Small intestine (tissue), 7 donors: ENCODE measurements at regions not wholly inside any gene's neighbourhood (a gene's known extent, or its start where the extent isn't known, plus 50 kb on each side); places are given as distances from the start of the nearest gene placed in this dataset.

Source experiments
- DNase-seq, 2 donors: peaks; one replicate each; pipeline versions ENCODE4 v3.0.0 to v3.0.0-alpha.2; 2013
- FAIRE-seq: peaks from 2 replicates; lab custom pipeline; 2012; peaks lifted over from hg19 to GRCh38; lab: Jason Lieb, UNC
- H3K27ac ChIP-seq, 3 donors: one replicate each; pipeline ENCODE4 v1.5.1; 2013; ENCODE audit warnings: low read length in 2 of 3, mild to moderate bottlenecking in 2 of 3, control low read depth in 1 of 3, inconsistent platforms in 1 of 3, low read depth in 1 of 3, moderate library complexity in 1 of 3
- H3K27me3 ChIP-seq, 3 donors: one replicate each; pipeline ENCODE4 v1.6.1; 2013; ENCODE audit warnings: low read length in 3 of 3, inconsistent platforms in 1 of 3; ENCODE audit not compliant: control insufficient read depth in 3 of 3, insufficient read depth in 3 of 3
- H3K36me3 ChIP-seq, 3 donors: one replicate each; pipeline ENCODE4 v1.6.1; 2013; ENCODE audit warnings: low read length in 3 of 3, inconsistent platforms in 1 of 3, low read depth in 1 of 3, mild to moderate bottlenecking in 1 of 3, moderate library complexity in 1 of 3; ENCODE audit not compliant: control insufficient read depth in 3 of 3, insufficient read depth in 2 of 3
- H3K4me1 ChIP-seq, 3 donors: one replicate each; pipeline ENCODE4 v1.6.1; 2013; ENCODE audit warnings: low read length in 2 of 3, inconsistent platforms in 1 of 3, low read depth in 1 of 3, mild to moderate bottlenecking in 1 of 3, moderate library complexity in 1 of 3; ENCODE audit not compliant: control insufficient read depth in 3 of 3, insufficient read depth in 2 of 3
- H3K4me3 ChIP-seq, 3 donors: one replicate each; pipeline ENCODE4 v1.5.1; 2013; ENCODE audit warnings: low read length in 3 of 3, control low read depth in 1 of 3, inconsistent platforms in 1 of 3, low read depth in 1 of 3, mild to moderate bottlenecking in 1 of 3, moderate library complexity in 1 of 3
- H3K9me3 ChIP-seq, 2 donors: one replicate each; pipeline ENCODE4 v1.6.1; 2013; ENCODE audit warnings: low read depth in 1 of 2, low read length in 1 of 2; ENCODE audit not compliant: control insufficient read depth in 2 of 2, insufficient read depth in 1 of 2
- WGBS, 3 donors: extraction: QIAGEN DNeasy Blood & Tissue Kit; methylation state at CpG; one replicate each; pipeline ENCODE4 v1.1.7; 2013; 5-methylcytosine and 5-hydroxymethylcytosine counted together
- donor health status: healthy with polysubstance abuse.
- donor health status: control.
- donor health status: control.
- donor health status: Bipolar disorder and iron deficiency.
- donor health status: healthy.

DNA sequence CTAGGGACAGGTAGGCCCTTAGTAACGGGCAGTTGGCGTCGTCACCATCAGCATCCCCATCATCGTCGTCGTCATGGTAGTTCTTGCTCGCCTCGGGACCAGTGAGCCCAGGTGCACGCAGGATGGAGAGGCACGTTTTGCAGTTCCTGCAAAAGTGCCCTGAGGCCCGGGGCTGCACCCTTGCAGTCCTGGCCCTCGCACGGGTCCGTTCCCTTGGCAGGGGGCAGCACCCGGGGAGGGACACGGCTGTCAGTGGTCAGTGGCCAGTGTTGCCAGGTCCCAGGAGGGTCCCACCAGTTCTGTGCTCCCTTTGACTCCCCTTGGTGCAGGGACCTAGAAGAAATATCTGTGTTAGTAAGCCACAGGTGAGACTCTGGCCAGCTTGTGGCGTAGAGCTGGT, 243.9 kb upstream of the CIBAR2 start:
- Histone ChIP-seq H3K27ac (no peak overlapping the region), H3K4me1 (peaks cover 0 to 48% (median 0%) of the 10 kb centered on the region in 3 donors), H3K9me3 (peaks cover 0 to 7% of the 10 kb centered on the region in 2 donors), H3K27me3 (no peaks in the 10 kb centered on the region), H3K36me3 (peaks cover 0 to 55% (median 0%) of the 10 kb centered on the region in 3 donors), H3K4me3 (no peak overlapping the region)
- FAIRE-seq (no peak), DNase-seq (no peak)
- 93 to 94% (median 93%) methylated on average over 17 of the region's 17 CpGs for WGBS, 3 donors

DNA sequence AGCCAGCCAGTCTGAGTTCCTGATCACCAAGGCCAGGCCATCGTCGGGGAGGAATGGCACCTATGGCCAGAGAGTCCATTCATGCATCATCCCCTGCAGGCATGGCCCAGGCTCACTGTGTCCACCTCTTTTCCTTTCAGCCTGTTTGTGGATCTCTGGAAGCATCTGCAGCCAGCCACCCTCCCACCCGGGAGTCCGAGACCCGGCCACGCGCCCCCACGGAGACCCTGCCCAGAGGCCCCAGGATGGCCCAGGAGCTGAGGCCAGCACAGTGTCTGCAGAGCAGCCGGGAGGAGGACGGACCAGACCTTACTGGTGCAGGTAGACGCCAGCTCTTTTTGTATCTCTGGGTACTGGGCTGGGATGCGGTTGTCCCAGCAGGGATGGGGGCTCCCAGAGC, 245.1 kb upstream of the CIBAR2 start:
- FAIRE-seq, result no peak
- 93 to 96% (median 95%) methylated on average over 12 of the region's 12 CpGs for WGBS, 3 donors
- Histone ChIP-seq H3K36me3 (peaks cover 0 to 60% (median 0%) of the 10 kb centered on the region in 3 donors), H3K27ac (no peak overlapping the region), H3K4me3 (no peak overlapping the region), H3K4me1 (peaks cover 0 to 59% (median 0%) of the 10 kb centered on the region in 3 donors), H3K9me3 (peaks cover 0 to 7% of the 10 kb centered on the region in 2 donors), H3K27me3 (no peaks in the 10 kb centered on the region)
- no peak for DNase-seq

GRCh38 chr16:85357924-85358505, 245.7 kb upstream of the CIBAR2 start:
- no peaks in the 10 kb centered on the region for H3K27me3 ChIP-seq
- WGBS, 3 donors, result 80 to 87% (median 81%) methylated on average over 17 of the region's 17 CpGs
- H3K4me1 ChIP-seq, result peaks cover 0 to 62% (median 2%) of the 10 kb centered on the region in 3 donors
- H3K36me3 ChIP-seq, result peaks cover 0 to 60% (median 0%) of the 10 kb centered on the region in 3 donors
- H3K4me3 ChIP-seq, result no peak overlapping the region
- no peak overlapping the region for H3K27ac ChIP-seq
- peaks cover 0 to 3% of the 10 kb centered on the region in 2 donors for H3K9me3 ChIP-seq
- DNase-seq (no peak), FAIRE-seq (no peak)

GRCh38 chr16:85358704-85359146, 246.5 kb upstream of the CIBAR2 start:
- DNase-seq, result no peak
- H3K36me3 ChIP-seq, result peaks cover 0 to 66% (median 0%) of the 10 kb centered on the region in 3 donors
- H3K27me3 ChIP-seq, result no peaks in the 10 kb centered on the region
- H3K4me1 ChIP-seq, result peaks cover 0 to 57% (median 4%) of the 10 kb centered on the region in 3 donors
- no peaks in the 10 kb centered on the region for H3K9me3 ChIP-seq
- 30 to 69% (median 33%) methylated on average over 10 of the region's 10 CpGs for WGBS, 3 donors
- no peak overlapping the region for H3K27ac ChIP-seq
- no peak overlapping the region for H3K4me3 ChIP-seq
- no peak for FAIRE-seq

GRCh38 chr16:85359147-85359822, 247.0 kb upstream of the CIBAR2 start:
- FAIRE-seq (no peak), DNase-seq (peak; percentile 50 to 83)
- H3K9me3 ChIP-seq, result peaks cover 0 to 5% of the 10 kb centered on the region in 2 donors
- H3K4me3 ChIP-seq, result no peak overlapping the region
- no peaks in the 10 kb centered on the region for H3K27me3 ChIP-seq
- peaks cover 0 to 69% (median 0%) of the 10 kb centered on the region in 3 donors for H3K36me3 ChIP-seq
- H3K4me1 ChIP-seq, result peaks cover 0 to 51% (median 4%) of the 10 kb centered on the region in 3 donors
- WGBS, 3 donors, result 21 to 71% (median 39%) methylated on average over 21 of the region's 21 CpGs
- no peak overlapping the region for H3K27ac ChIP-seq

DNA sequence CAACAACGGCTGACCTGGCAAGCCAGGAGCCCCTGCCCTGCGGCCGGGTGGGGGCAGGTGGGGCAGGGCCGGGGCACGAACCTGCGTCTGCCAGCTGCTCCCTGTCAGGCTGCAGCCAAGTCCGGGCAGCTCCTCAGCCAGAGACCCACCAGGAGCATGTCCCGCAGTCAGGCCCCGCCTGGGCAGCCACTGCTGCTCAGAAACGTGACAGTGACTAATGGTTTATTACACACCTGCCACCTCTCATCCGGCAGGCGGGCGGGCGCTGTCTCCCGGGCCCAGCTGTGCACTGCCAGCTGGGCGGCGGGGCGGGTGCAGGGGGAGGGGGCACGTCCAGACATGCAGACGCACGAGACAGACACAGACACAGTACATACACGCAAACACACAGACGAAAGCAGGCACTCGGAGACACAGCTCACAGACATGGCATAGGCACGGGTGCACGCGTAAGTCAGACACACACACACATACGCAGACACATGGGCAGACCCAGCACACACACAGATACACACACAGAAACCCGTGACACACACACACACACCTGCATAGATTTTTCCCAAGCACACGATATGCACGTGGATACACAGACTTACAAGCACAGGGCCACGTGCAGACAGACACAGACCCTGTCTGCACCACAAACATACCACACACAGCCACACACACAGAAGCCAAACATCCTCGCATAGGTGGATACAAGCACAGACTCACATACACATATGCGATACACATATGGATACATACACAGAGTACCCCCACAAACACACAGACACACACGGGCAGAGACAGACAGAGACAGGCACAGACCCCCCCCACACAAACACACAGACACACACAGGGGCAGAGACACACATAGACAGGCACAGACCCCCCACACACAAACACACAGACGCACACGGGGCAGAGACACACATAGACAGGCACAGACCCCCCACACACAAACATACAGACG, 248.3 kb upstream of the CIBAR2 start:
- Histone ChIP-seq H3K36me3 (peaks cover 0 to 74% (median 0%) of the 10 kb centered on the region in 3 donors), H3K27ac (peak overlapping the region in 2 of 3 donors; percentile 1 to 84), H3K4me1 (peaks cover 0 to 45% (median 4%) of the 10 kb centered on the region in 3 donors), H3K4me3 (no peak overlapping the region), H3K9me3 (peaks cover 0 to 5% of the 10 kb centered on the region in 2 donors), H3K27me3 (no peaks in the 10 kb centered on the region)
- peak; percentile 75 to 88 for DNase-seq
- whole genome bisulfite sequencing, 3 donors, result 10 to 49% (median 32%) methylated on average over 35 to 38 of the region's 38 CpGs
- no peak for FAIRE-seq

DNA sequence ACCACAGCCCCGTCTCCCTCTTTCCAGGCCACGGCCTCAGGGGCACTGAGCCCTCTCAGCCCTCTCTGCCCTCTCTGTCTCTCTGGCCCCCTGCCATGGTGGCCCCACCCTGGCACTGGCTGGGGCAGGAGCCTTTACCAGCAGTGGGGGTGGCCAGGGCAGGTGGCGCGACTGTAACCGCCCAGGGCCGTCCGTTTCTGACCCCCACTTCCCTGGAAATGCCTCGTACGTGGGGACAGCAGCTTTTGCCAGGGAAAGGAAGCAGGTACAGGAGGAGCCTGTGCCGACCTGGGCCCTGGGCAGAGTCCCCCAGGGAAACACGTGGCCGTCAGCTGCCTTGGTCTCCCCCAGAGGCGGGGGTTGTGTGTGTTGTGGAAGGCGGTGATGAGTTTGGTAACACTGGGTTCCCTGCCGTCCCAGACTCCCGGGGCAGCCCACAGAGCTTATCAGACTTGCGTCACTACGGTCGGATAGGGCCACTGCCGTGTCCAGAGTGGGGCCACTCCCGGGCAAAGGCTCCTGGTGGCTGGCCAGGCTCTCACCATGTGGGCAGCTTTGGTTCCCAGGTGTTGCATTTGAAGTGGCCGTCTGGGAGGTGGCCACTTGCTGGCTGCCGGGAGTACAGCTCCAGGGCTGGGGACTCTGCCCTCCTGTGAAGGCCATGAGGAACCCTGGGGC, 249.3 kb upstream of the CIBAR2 start:
- 13 to 61% (median 39%) methylated on average over 23 of the region's 23 CpGs for WGBS, 3 donors
- peak overlapping the region in 1 of 3 donors; percentile 21 for H3K4me3 ChIP-seq
- peaks cover 0 to 5% of the 10 kb centered on the region in 2 donors for H3K9me3 ChIP-seq
- peaks cover 0 to 71% (median 0%) of the 10 kb centered on the region in 3 donors for H3K36me3 ChIP-seq
- DNase-seq (peak; percentile 60 to 92), FAIRE-seq (no peak)
- peaks cover 0 to 54% (median 4%) of the 10 kb centered on the region in 3 donors for H3K4me1 ChIP-seq
- no peaks in the 10 kb centered on the region for H3K27me3 ChIP-seq
- H3K27ac ChIP-seq, result peak overlapping the region; percentile 13 to 84 (median 46)
